ENCODE measurements at regions not wholly inside any gene's neighbourhood (a gene's known extent, or its start where the extent isn't known, plus 50 kb on each side); places are given as distances from the start of the nearest gene placed in this dataset.
"Not testable (repeated sequence)": the region's sequence is repeated elsewhere in the genome, so short reads cannot be mapped to it uniquely, and the experiment has no call there.

DNA sequence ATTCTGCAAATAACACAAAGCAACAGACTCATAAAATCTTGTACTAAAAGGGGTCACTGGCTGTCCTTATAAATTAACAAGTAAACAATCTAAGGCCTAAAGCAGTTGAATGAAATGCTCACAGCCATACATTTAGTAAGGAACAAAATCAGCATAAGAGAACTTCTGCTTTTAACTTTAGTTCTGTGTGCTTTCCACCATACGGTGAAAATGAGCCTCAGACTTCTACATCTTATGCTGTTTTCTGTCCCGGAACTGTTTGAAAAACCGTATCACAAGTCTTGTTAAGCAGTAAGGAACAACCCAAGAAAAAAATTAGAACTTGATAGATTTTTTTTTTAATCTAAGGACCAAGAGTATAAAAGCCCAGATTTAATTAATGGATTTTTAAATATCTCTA lies 549.1 kb upstream of the MIR17HG start:
- DNase-seq, result no peak

DNA sequence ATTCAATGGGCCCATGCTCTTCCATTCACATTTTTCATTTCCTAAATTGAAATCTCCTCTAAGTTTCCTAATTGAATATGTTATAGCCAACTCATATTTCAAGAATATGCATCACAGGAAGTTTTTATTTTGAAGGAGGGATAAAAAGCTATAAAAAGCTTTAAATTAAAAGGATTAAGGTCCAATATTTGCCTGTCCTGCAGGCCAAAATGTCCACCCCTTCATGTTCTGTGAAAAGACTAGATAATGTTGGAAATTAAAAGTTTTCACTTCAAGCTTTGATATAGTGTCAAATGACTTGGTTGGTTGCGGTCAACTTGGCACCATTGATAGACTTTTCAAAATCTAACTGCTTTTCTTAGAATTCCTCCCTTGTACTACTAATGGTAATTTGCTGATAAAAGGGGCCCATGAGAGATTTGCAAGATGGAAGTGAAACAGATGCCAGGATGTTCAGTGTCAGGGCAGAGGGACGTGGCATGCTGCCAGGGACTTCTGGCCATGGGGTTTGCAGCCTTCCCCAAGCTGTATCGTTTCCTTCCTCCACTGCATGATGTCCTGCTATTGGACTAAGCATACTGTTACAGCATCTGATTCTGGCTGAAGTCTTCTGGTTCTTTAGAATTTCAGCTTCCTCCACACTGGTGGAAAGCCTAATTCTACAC lies 547.3 kb upstream of the MIR17HG start:
- DNase-seq, result peak; percentile 3 to 38

DNA sequence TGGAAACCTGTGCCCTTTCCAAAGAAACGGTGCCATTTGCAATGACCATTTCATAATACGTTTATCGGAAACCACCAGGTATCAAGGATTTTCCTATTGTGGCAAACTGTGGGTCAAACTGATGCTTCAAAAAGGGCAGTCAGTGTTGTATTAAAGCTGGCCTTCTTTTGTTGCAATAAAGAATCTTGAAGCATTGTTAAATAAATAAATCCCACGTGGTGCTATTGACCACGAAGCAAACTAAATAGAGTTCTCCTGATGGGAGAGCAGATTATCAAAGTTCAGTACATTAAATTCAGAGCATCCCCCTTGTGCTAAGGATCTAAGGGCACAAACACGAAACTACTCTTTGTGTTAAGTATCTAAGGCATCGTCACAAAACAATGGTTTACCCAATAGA lies 545.9 kb upstream of the MIR17HG start:
- DNase-seq, result no peak

DNA sequence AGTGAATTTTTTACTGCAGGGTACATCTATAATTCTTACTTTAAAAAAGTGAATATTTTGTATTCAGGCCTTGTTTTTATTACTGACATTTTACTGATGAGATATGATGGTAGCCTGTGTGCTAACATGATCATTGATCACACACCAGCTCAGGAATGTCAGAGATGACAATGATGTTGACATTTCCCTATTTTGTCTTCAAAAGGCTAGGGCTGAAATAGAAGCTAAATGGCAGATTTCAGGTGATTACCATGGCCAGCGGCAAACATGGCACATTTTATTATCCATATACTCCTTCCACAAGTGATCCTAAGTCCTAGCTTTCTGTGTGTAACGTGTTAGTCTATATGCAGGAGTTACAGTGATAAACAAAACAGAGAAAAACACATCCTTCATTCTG lies 544.3 kb upstream of the MIR17HG start:
- no peak for DNase-seq

DNA sequence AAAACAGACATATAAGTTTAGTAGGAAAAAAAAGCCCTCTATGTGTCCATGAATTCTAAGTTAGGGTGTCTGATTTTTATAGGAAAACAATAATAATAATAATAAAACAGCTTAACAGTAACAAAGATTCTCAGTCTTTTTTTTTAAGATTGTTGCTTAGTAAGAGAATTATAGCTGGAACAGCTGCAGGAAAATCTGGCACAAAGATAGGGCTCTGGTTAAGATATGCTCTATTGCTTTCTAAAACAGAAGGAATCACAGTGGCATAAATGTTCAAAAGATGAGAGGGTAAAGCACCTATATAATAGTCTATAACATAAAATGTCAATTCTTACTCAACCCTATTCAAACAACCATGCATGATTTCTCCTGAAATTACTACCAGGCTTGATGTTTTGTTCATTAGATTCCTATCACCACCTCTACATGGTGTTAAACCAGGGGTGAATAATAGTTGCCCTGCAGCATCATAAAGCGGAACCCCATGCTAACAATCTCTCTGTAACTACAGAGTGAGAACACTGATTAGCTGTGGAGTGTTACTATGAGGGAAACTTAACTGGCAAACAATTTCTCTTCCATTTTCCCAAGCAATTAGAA lies 541.4 kb upstream of the MIR17HG start:
- DNase-seq, result no peak

DNA sequence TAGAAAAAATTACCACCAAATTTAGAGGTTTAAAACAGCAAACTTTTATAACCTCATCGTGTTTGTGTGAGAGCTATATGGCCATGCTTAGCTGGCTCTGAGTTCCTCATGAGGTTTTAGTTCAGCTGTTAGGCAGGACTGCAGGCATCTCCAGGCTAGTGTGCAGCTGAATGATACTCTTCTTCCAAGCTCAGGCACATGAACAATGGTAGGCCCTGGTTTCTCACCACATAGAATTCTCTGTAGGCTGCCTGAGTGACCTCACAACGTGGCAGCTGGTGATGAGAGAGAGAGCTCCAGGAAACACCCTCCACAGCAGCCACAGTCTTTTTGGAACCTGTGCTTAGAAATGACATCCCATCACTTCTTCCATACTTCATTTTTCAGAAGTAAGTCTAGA lies 540.6 kb upstream of the MIR17HG start:
- DNase-seq, result peak in 1 of 2 experiments; percentile 0

DNA sequence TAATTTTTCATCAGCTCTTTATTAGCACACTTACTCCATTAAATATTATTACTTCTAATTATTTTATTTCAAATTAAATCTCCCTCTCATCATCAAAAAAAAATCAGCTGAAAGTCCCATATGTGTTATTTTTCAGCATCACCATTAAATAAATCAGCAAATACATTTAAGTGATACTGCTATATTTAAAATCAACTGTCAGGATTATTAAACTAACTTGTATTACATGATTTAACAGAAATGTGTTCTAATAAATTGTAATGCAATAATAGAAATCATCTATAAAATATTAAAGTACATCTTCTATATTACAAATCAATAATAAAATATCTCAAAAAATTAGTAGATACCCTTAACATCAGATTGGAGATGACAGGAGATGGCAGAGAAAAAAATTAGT lies 538.6 kb upstream of the MIR17HG start:
- DNase-seq, result no peak

DNA sequence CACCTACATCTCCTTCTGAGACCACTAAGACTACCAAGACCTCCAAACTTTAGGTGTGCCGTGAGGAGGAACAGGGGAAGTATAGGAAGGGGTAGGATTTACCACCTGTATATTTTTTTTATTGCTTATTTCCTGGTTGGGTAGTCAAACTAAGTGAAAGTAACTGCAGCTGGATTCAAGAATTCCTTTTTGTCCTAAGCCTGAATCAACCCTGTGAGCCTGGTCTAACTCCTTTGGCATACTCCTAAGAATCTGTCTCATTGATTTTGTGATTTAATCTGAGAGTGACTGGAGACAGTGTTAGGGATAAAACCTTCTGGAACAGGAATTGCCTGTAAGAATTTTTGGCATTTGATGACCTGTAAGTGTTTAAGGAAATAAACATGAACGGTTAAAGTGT lies 523.5 kb upstream of the MIR17HG start:
- DNase-seq, result no peak

DNA sequence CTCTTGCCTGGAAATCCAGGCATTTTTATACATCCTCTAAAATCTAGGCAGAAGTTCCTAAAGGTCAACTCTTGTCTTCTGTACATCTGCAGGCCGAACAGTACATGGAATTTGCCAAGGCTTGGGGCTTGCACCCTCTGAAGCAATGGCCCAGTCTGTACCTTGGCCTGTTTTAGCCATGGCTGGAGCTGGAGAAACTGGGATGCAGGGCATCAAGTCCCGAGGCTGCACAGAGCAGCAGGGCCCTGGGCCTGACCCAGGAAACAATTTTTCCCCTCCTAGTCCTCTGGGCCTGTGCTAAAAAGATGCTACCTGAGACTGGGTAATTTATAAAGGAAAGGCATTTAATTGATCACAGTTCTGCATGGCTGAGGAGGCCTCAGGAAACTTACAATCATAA lies 520.8 kb upstream of the MIR17HG start:
- no peak for DNase-seq

DNA sequence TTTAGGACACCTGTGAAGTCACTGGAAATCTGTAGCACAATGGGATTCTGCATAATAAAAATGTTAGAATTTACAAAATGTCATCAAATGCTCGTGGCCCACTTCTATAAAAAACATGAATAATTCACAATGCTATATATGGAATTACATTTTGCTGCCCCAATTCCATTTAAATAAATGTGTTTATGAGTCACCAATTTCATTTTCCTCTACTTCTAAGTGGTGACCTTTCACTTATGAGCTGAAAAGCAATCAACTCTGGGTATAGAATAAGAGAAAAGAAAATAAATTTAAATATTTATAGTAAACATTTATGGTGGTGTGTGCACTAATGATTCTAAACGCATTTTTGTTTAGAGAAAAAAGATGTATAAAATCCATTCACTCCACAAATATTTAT lies 516.7 kb upstream of the MIR17HG start:
- DNase-seq, result no peak

DNA sequence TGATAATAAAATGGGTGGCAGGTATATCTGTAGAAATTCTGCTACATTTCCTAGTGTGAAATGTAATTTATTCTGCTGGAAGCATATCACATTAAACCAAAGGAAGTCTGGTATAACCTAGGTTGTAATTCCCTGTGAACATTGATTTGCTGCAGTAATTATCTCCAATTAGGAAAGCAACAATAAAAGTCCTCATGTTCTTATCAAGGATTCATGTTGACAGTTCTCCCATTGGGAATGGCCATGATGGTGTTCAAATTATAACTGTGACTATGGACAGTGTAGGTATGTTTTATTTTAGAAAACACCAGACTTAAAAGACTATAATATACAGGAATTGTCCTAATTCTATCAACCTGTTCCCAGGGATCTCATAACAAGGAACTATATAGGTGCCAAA lies 513.5 kb upstream of the MIR17HG start:
- no peak for DNase-seq

DNA sequence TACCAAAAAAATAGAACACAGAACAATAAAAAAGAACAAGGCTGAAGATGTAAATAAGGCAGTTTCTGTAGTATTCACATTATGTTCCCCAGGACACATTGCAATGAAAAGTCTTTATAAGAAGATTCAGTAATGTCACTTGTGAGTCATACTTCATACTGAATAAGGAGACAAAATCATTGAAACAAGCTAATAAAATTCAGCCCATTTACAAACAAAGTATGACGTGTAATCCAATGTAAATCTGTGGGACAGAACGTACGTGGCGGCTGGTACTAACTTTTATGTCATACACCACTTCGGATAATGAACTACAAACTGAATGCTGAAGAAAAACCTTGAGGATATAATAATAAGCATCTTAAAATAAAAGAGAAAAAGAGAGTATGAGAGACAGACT lies 512.8 kb upstream of the MIR17HG start:
- DNase-seq, result no peak

DNA sequence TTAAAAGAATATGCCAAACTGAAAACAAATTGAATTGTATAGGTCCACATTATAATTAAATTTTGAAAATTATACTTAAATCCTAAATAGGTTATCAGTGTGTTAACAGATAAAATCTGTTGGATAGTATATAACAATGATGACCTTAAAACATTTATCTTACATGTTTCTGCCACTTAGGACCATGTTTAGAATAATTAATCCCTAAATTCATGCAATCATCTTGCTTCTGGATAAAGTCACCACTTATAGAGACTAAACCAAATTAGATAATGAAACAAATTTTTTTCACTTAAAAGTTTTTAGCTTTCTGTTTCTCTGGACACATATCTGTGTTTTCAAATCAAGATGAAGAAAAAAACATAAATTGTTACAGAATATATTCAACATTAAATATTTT lies 511.7 kb upstream of the MIR17HG start:
- DNase-seq, result no peak

DNA sequence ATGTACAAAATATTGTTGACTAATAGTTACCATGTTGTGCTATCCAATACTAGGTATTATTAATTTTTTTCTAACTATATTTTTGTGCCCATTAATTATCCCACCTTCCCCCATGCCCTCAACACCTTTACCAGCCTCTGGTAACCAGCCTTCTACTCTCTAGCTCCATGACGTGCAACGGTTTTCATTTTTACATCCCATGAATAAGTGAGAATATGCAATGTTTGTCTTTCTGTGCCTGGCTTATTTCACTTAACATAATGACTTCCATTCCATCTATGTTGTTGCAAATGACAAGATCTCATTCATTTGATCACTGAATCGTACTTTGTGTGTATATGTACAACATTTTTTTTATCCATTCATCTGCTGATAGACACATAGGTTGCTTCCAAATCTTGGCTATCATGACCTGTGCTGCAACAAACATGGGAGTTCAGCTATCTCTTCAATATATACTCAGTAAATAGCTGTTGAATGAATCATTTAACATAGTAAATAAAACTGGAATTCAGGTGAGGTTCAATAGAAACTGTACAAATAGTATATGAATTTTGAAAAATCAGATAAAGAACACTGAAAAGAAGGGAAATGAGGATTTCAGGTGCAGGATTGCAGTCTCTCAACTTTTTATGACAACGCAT lies 509.0 kb upstream of the MIR17HG start:
- no peak for DNase-seq

DNA sequence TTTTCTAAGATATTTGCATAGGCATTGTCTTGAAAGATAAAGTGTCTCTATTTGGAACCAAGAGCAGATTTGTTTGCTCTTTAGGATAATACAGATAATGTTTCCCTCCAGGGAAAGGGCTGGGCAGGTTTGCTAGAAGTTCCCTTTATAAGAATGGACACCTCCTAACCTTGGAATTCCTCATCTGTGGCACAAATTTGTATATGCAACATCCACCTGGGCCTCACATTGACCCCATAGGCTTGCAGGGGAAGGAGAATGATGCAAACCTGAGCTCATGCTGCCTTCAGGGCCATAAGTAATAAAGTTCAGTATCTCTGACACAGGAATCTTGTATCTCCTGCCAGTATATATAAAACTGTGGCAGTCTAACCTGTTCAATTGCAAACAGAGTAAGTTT lies 508.4 kb upstream of the MIR17HG start:
- no peak for DNase-seq

DNA sequence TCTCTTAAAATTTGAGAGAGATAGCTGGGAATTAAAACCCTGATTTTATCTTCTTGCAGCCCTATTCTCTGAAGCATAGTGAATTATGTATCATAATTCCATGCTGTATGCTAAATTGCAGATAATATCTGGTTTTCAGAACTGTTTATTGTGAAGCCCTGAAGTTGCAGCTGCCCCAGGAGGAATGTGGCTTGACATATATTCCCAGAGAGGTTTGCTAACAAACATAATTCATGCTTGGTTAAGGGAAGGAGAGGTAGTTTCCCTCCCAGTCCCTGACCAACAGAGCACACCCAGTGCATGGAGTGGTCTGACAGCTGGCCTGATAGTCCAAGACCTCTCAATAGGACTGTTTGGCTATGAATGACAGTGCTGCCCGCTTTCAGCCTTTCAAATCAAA lies 500.6 kb upstream of the MIR17HG start:
- no peak for DNase-seq

DNA sequence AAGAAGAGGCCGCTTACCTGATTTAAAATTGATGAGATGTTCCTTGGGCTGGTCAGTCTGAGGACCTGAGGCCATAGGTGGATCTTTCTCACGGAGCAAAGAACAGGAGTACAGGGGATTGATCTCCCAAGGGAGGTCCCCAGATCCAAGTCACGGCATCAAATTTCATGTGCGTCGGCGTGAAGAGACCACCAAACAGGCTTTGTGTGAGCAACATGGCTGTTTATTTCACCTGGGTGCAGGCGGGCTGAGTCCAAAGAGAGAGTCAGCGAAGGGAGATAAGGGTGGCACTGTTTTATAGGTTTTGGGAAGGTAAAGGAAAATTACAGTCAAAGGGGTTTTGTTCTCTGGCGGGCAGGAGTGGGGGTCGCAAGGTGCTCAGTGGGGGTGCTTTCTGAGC lies 493.8 kb upstream of the MIR17HG start:
- DNase-seq, result not testable (repeated sequence)

DNA sequence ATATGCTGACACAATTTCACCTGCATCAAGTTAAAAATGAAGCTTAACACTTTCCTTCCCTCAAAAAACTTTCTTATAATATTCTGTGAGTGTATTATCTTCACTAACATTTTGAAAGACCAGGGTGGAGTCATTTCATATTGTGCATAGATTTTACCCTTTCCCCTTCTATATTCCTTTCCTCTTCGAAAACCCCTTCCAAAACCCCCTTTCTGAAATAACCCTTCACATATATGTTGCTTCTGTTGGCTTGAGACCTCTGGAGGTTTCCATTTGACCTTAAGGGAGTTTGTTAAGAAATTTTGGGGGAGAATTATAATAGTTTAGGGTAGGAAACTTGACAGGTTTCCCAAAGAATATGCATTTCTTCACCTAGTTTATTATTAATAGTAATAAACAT lies 489.6 kb upstream of the MIR17HG start:
- no peak for DNase-seq

DNA sequence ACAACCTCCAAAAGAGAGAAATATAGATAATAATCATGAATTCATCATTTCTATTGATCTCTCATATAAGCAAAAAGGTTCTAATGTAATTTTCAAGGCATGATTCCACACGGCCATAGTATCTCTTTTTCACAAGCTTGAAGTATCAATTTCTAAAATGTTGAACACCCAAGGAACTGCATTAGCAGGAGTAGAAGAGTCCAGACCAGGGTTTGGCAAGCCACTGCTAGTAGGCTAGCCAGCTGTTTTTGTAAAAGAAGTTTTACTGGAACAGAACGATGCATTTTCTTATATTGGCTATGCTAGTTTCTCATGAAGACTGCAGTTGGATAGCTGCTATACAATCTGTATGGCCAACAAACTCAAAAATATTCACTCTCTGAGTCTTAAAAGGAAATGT lies 481.5 kb upstream of the MIR17HG start:
- DNase-seq, result peak in 1 of 2 experiments; percentile 0

DNA sequence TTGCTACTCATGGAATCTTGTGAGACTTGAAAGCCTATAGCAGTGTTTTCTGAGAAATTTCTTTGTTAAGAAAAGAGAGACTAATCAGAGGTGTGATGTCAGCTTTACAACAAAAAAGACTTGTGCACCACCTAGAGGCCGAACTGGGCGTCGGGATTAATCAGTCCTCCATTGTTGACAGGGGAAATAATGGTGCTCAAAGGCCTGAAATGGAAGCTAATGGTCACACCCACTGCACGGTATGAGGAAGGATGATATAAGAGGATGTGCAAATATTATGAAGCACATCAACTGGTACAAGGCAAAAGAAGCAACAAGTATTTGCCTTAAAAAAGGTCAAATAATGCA lies 480.2 kb upstream of the MIR17HG start:
- DNase-seq, result peak in 1 of 2 experiments; percentile 50

DNA sequence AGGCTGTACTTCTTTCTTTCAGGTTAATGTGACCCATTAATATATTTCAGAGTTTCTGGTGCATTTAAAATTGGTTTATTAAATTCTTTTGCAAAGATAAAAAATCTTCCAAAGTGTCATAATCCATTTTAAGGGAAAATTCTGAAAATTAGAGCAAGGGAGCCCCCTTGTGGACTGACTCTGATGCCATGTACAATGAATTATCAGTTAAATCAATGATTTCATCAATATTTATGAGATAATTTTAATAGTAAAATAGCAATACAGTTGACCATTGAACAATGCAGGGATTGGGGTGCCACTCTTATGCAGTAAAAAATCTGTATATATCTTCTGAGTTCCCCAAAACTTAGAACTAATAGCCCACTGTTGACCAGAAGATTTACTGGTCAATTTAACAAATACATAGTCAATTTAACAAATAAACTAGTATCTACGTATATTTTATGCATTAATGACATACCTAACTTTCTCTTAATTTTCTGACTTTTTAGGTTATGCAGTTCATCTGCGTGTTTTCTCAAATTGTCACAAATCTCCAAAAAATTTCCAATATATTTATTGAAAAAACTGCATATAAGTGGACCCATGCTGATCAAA lies 479.1 kb upstream of the MIR17HG start:
- peak in 1 of 2 experiments; percentile 1 for DNase-seq

DNA sequence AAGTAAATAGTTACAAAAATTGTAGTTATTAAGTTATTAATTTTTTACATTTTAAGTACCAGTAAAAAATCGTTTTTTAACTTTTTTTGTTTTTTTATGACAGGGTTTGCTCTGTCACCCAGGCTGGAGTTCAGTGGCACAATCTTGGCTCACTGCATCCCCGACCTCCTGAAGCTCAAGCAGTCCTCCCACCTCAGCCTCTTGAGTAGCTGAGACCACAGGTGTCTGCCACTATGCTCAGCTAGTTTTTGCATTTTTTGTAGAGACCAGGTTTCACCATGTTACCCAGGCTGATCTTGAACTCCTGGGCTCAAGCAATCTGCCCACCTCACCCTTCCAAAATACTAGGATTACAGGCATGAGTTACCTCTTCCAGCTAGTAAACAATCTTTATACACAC lies 477.9 kb upstream of the MIR17HG start:
- no peak for DNase-seq

DNA sequence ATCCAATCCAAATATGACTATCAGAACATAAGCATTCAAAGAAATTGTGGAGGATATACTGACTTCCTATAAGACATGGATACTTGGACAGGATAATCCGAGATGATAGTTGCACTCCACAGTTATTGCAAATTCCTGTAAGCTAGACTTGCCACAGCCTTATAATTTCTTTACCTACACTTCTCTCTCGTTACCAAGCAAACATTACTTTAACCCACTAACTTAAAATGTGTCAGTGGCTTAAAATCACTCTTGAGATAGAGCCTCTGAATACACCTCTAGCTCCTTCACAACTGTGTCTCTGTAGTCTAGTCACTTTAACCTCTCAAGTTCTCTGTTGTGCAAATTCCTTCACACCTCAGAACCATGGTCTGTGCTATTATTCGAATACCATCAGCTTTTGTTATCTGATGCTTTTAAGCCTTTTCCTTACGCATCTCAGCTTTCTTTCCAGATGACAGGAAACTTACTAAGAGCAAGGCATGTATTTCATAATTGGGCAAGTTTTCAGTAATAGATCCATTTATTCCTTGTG lies 474.9 kb upstream of the MIR17HG start:
- no peak for DNase-seq

DNA sequence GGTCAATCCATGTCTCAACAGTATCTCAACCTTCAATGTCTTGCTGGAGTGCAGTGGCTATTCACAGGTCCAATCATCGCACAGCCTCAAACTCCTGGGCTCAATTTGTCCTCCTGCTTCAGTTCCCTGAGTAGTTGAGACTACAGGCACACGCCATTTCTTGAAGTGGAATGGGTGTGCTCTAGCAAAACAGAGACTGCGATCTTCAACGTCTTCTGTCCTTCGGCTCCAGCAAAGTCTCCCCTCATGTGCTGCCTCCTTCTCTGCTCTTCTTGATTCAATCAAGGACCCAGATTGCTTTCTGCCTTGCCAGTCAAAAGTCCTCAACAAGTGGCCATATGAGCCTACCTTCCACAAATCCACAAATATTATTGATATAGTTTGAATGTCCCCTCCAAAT lies 466.7 kb upstream of the MIR17HG start:
- DNase-seq, result no peak
